A549 (cell line): ENCODE measurements at regions not wholly inside any gene's neighbourhood (a gene's known extent, or its start where the extent isn't known, plus 50 kb on each side); places are given as distances from the start of the nearest gene placed in this dataset.

Source experiments
- ATAC-seq, 2 experiments: fragments of 200-7000 bp in 1 of 2; fragments of >200 bp in 1 of 2; cut with Nextera tagmentation in 1 of 2; cut with Tn5 transposase in 1 of 2; 3 replicates each; pipeline versions ENCODE4 v1.8.0 to v1.9.1; 2018 to 2020; ENCODE audit warnings: mild to moderate bottlenecking in 1 of 2, moderate library complexity in 1 of 2
- CTCF ChIA-PET: fragments of 300-600 bp; sonication (Branson Sonifier 250); formaldehyde crosslinking; extraction: SDS; loops from one replicate; lab custom pipeline; 2021; ENCODE audit warnings: antibody characterized with exemption, inconsistent platforms; lab: Yijun Ruan, JAX
- POLR2A ChIA-PET: fragments of 350-600 bp; formaldehyde crosslinking; extraction: SDS; loops from one replicate; lab custom pipeline; 2021; ENCODE audit warnings: antibody characterized with exemption, inconsistent platforms; lab: Yijun Ruan, JAX
- DNase-seq, 2 experiments: peaks; one replicate each; pipeline versions ENCODE4 v3.0.0 to v3.0.0-alpha.2; 2011 to 2016; ENCODE audit warnings: low read depth in 1 of 2, low spot score in 1 of 2
- FAIRE-seq: peaks from 2 replicates; lab custom pipeline; 2011; peaks lifted over from hg19 to GRCh38; lab: Jason Lieb, UNC
- H3K27ac ChIP-seq, 2 experiments: fragments of >200 bp; sonication (Bioruptor Twin); formaldehyde crosslinking; 3 replicates each; pipeline ENCODE4 v1.5.1; 2016 to 2017
- H3K4me1 ChIP-seq: fragments of >200 bp; sonication (Bioruptor Twin); formaldehyde crosslinking; 3 replicates; pipeline ENCODE4 v1.6.1; 2016
- H3K4me2 ChIP-seq: fragments of >200 bp; sonication (Bioruptor Twin); formaldehyde crosslinking; 3 replicates; pipeline ENCODE4 v1.6.1; 2016
- H3K4me3 ChIP-seq: fragments of >200 bp; sonication (Bioruptor Twin); formaldehyde crosslinking; 3 replicates; pipeline ENCODE4 v1.5.1; 2016
- H3K9me3 ChIP-seq: fragments of >200 bp; sonication (Bioruptor Twin); formaldehyde crosslinking; 3 replicates; pipeline ENCODE4 v1.6.1; 2016
- BCL3 ChIP-seq: fragments of >200 bp; sonication (Bioruptor Twin); formaldehyde crosslinking; IDR thresholded peaks from 3 replicates; pipeline ENCODE4 v1.6.1; 2016
- BHLHE40 ChIP-seq: IDR thresholded peaks from 2 replicates; pipeline ENCODE4 v1.6.1; 2012; ENCODE audit warnings: low read depth, low read length, inconsistent platforms
- CBX8 ChIP-seq: fragments of 200-600 bp; sonication (generic); IDR thresholded peaks from 2 replicates; pipeline ENCODE4 v1.6.1; 2016
- HES2 ChIP-seq: fragments of >200 bp; sonication (Bioruptor Twin); formaldehyde crosslinking; IDR thresholded peaks from 2 replicates; pipeline ENCODE4 v1.6.1; 2016
- HEYL ChIP-seq: fragments of 250-450 bp; sonication (Bioruptor Pico); IDR thresholded peaks from 2 replicates; pipeline ENCODE4 v1.8.0; 2021; ENCODE audit warnings: mild to moderate bottlenecking, moderate library complexity
- MAFK ChIP-seq: fragments of 450-650 bp; IDR thresholded peaks from 2 replicates; pipeline ENCODE4 v1.6.1; 2014; ENCODE audit not compliant: partially characterized antibody
- NR3C1 ChIP-seq: fragments of >200 bp; sonication (Bioruptor Twin); formaldehyde crosslinking; IDR thresholded peaks from 3 replicates; pipeline ENCODE4 v1.6.1; 2017
- POLR2A ChIP-seq: IDR thresholded peaks from 2 replicates; pipeline ENCODE4 v1.6.1; 2012; ENCODE audit warnings: mild to moderate bottlenecking, low read length
- REST ChIP-seq: fragments of 200-600 bp; sonication (generic); IDR thresholded peaks from 2 replicates; pipeline ENCODE4 v1.6.1; 2016; ENCODE audit warnings: antibody characterized with exemption, mild to moderate bottlenecking, moderate library complexity
- RFX5 ChIP-seq: fragments of 450-650 bp; IDR thresholded peaks from 2 replicates; pipeline ENCODE4 v1.7.1; 2014; ENCODE audit warnings: antibody characterized with exemption, mild to moderate bottlenecking, moderate library complexity
- RNF2 ChIP-seq: fragments of 200-600 bp; sonication (generic); IDR thresholded peaks from 2 replicates; pipeline ENCODE4 v1.6.1; 2016; ENCODE audit warnings: low read depth, mild to moderate bottlenecking, antibody characterized with exemption, moderate library complexity, borderline replicate concordance
- SMC3 ChIP-seq: fragments of >200 bp; sonication (Bioruptor Twin); formaldehyde crosslinking; IDR thresholded peaks from 3 replicates; pipeline ENCODE4 v1.6.1; 2018; ENCODE audit warnings: inconsistent platforms
- SREBF2 ChIP-seq: fragments of 450-650 bp; IDR thresholded peaks from 2 replicates; pipeline ENCODE4 v1.6.1; 2014; ENCODE audit warnings: mild to moderate bottlenecking, moderate library complexity
- ZC3H11A ChIP-seq: fragments of 450-650 bp; IDR thresholded peaks from 2 replicates; pipeline ENCODE4 v1.6.1; 2014; ENCODE audit warnings: antibody characterized with exemption, mild to moderate bottlenecking
- ZSCAN20 ChIP-seq: fragments of 250-450 bp; sonication (Bioruptor Pico); IDR thresholded peaks from 2 replicates; pipeline ENCODE4 v1.8.0; 2022; ENCODE audit warnings: mild to moderate bottlenecking, moderate library complexity
- WGBS: methylation state at CpG from one replicate; pipeline ENCODE4 v1.1.6; 2017; ENCODE audit errors: missing lambda C conversion rate; 5-methylcytosine and 5-hydroxymethylcytosine counted together

GRCh38 chr13:64088491-64088890, 2672.8 kb upstream of the PCDH20 start (continued):
- no peak for TF ChIP-seq REST
- TF ChIP-seq, all 56 proteins: peak for 0

GRCh38 chr13:64087624-64088023, 2672.0 kb upstream of the PCDH20 start:
- ChIA-PET POLR2A (no interaction called here), CTCF (no interaction called here)
- no peak overlapping the region for H3K4me2 ChIP-seq
- FAIRE-seq (no peak), ATAC-seq (no peak), DNase-seq (no peak)
- 6% methylated on average over 1 of the region's 1 CpG for WGBS
- TF ChIP-seq HEYL (CRISPR knock-in tag) (no peak), ZC3H11A (no peak), ZSCAN20 (no peak)
- H3K9me3 ChIP-seq, result no peaks in the 10 kb centered on the region
- H3K4me3 ChIP-seq, result no peak overlapping the region
- no peak overlapping the region for H3K27ac ChIP-seq
- H3K4me1 ChIP-seq, result no peaks in the 10 kb centered on the region

- CTCF ChIA-PET, result no interaction called here
- no peak for ATAC-seq
- H3K4me1 ChIP-seq, result no peaks in the 10 kb centered on the region
- no peak for FAIRE-seq
- H3K9me3 ChIP-seq, result no peaks in the 10 kb centered on the region
- no peak overlapping the region for H3K4me3 ChIP-seq
- 0% methylated on average over 1 of the region's 1 CpG for WGBS
- TF ChIP-seq NR3C1, result no peak
- no peak for TF ChIP-seq CBX8
- no peak for TF ChIP-seq POLR2A
- no peak for TF ChIP-seq BHLHE40
- no peak for TF ChIP-seq RFX5
- no peak for TF ChIP-seq HES2
- TF ChIP-seq ZC3H11A, result no peak
- TF ChIP-seq REST, result no peak
- TF ChIP-seq SREBF2, result no peak
- no peak for TF ChIP-seq BCL3
- TF ChIP-seq MAFK, result no peak
- no peak for TF ChIP-seq RNF2
- TF ChIP-seq SMC3, result no peak
- no peak for DNase-seq
- POLR2A ChIA-PET, result no interaction called here
- no peak overlapping the region for H3K4me2 ChIP-seq
- H3K27ac ChIP-seq, result no peak overlapping the region
Observed at GRCh38 chr13:64083811-64084210, 2668.2 kb upstream of the PCDH20 start.
